SK-N-SH (cell line): ENCODE measurements at regions not wholly inside any gene's neighbourhood (a gene's known extent, or its start where the extent isn't known, plus 50 kb on each side); places are given as distances from the start of the nearest gene placed in this dataset.

Experiments used
- CTCF ChIA-PET: fragments of 300-600, 350-600 bp; formaldehyde crosslinking; extraction: SDS; loops from one replicate; lab custom pipeline; 2021; lab: Yijun Ruan, JAX
- POLR2A ChIA-PET: fragments of 350-600 bp; sonication (Branson Sonifier 250); formaldehyde crosslinking; extraction: SDS; loops from one replicate; lab custom pipeline; 2020; ENCODE audit warnings: antibody characterized with exemption, inconsistent platforms; lab: Yijun Ruan, JAX
- DNase-seq: peaks from one replicate; pipeline ENCODE4 v3.0.0; 2012
- H2AFZ ChIP-seq: fragments of 200-600 bp; sonication (generic); 2 replicates; pipeline ENCODE4 v1.8.1; 2016; ENCODE audit warnings: antibody characterized with exemption, mild to moderate bottlenecking, low read depth
- H3F3A ChIP-seq: fragments of 200-600 bp; sonication (generic); replicated peaks from 2 replicates; pipeline ENCODE3; 2016; ENCODE audit warnings: antibody characterized with exemption, mild to moderate bottlenecking; ENCODE audit not compliant: insufficient read depth
- H3K27ac ChIP-seq, 2 experiments: fragments of 200-500 bp in 1 of 2; fragments of 200-600 bp in 1 of 2; sonication (Bioruptor generic) in 1 of 2; sonication (generic), shearing (Covaris generic) in 1 of 2; 2 replicates each; pipeline versions ENCODE4 v1.5.1 to v1.6.1; 2014 to 2016; ENCODE audit warnings: low read depth in 2 of 2, inconsistent platforms in 1 of 2, low read length in 1 of 2, mild to moderate bottlenecking in 1 of 2, mixed read lengths in 1 of 2
- H3K27me3 ChIP-seq: fragments of 200-600 bp; sonication (generic), shearing (Covaris generic); 2 replicates; pipeline ENCODE4 v1.6.1; 2016; ENCODE audit warnings: mixed run types; ENCODE audit not compliant: insufficient read depth
- H3K36me3 ChIP-seq, 2 experiments: fragments of 200-500 bp in 1 of 2; fragments of 200-600 bp in 1 of 2; sonication (Bioruptor generic) in 1 of 2; sonication (generic) in 1 of 2; replicated peaks in 1 of 2; 2 replicates each; pipeline versions ENCODE3 to v1.5.1; 2014 to 2016; ENCODE audit warnings: low read length in 1 of 2, mild to moderate bottlenecking in 1 of 2; ENCODE audit not compliant: insufficient read depth in 2 of 2, control insufficient read depth in 1 of 2
- H3K4me1 ChIP-seq, 2 experiments: fragments of 200-500 bp in 1 of 2; fragments of 200-600 bp in 1 of 2; sonication (Bioruptor generic) in 1 of 2; sonication (generic), shearing (Covaris generic) in 1 of 2; 2 replicates each; pipeline versions ENCODE4 v1.5.1 to v1.6.1; 2014 to 2016; ENCODE audit warnings: low read depth in 1 of 2, low read length in 1 of 2, mixed run types in 1 of 2; ENCODE audit not compliant: insufficient read depth in 2 of 2, control insufficient read depth in 1 of 2
- H3K4me2 ChIP-seq: fragments of 200-600 bp; sonication (generic), shearing (Covaris generic); 2 replicates; pipeline ENCODE4 v1.6.1; 2017; ENCODE audit warnings: mixed run types
- H3K4me3 ChIP-seq, 2 experiments: fragments of 200-500 bp in 1 of 2; fragments of 200-600 bp in 1 of 2; sonication (Bioruptor generic) in 1 of 2; sonication (generic), shearing (Covaris generic) in 1 of 2; 2 replicates each; pipeline versions ENCODE4 v1.5.1 to v1.8.1; 2014 to 2016; ENCODE audit warnings: low read depth in 2 of 2, inconsistent platforms in 1 of 2, low read length in 1 of 2, mild to moderate bottlenecking in 1 of 2, mixed read lengths in 1 of 2, moderate library complexity in 1 of 2
- H3K79me2 ChIP-seq: fragments of 200-600 bp; sonication (generic); 2 replicates; pipeline ENCODE4 v1.8.1; 2017; ENCODE audit warnings: mild to moderate bottlenecking; ENCODE audit not compliant: insufficient read depth
- H3K9ac ChIP-seq: fragments of 200-600 bp; sonication (generic); 2 replicates; pipeline ENCODE4 v1.6.1; 2017; ENCODE audit warnings: mixed run types
- H3K9me2 ChIP-seq: fragments of 200-600 bp; sonication (generic); 2 replicates; pipeline ENCODE4 v1.6.1; 2017; ENCODE audit warnings: mixed run types
- H3K9me3 ChIP-seq: fragments of 200-600 bp; sonication (generic); 2 replicates; pipeline ENCODE4 v1.6.1; 2017; ENCODE audit warnings: mixed run types, mild to moderate bottlenecking, moderate library complexity
- H4K20me1 ChIP-seq: fragments of 200-600 bp; sonication (generic); 2 replicates; pipeline ENCODE4 v1.6.1; 2017; ENCODE audit warnings: mild to moderate bottlenecking, mixed run types; ENCODE audit not compliant: insufficient read depth
- CHD2 ChIP-seq: fragments of 150-350 bp; IDR thresholded peaks from 2 replicates; pipeline ENCODE4 v1.6.1; 2018; ENCODE audit warnings: low read length; ENCODE audit not compliant: partially characterized antibody
- ELF1 ChIP-seq: IDR thresholded peaks from 2 replicates; pipeline ENCODE4 v1.4.0; 2012
- EZH2phosphoT487 ChIP-seq: fragments of 200-600 bp; sonication (generic); IDR thresholded peaks from 2 replicates; pipeline ENCODE4 v1.6.1; 2017; ENCODE audit warnings: low read depth, mixed run types, mild to moderate bottlenecking, antibody characterized with exemption, moderate library complexity, borderline replicate concordance
- FOSL2 ChIP-seq: IDR thresholded peaks from 2 replicates; pipeline ENCODE4 v1.4.0; 2012; ENCODE audit warnings: low read depth, mild to moderate bottlenecking, moderate library complexity, borderline replicate concordance
- FOXJ3 ChIP-seq: sonication (generic); formaldehyde crosslinking; IDR thresholded peaks from 2 replicates; pipeline ENCODE4 v1.5.1; 2020; ENCODE audit warnings: mild to moderate bottlenecking, missing genetic modification reagents
- FOXM1 ChIP-seq: IDR thresholded peaks from 2 replicates; pipeline ENCODE4 v1.4.0; 2012; ENCODE audit warnings: low read depth, mild to moderate bottlenecking
- GATA2 ChIP-seq: sonication (generic); formaldehyde crosslinking; IDR thresholded peaks from 2 replicates; pipeline ENCODE4 v1.5.0; 2020; ENCODE audit warnings: mild to moderate bottlenecking, missing genetic modification reagents
- MAX ChIP-seq: IDR thresholded peaks from 2 replicates; pipeline ENCODE4 v1.4.0; 2012; ENCODE audit warnings: low read depth
- MEF2A ChIP-seq: IDR thresholded peaks from 2 replicates; pipeline ENCODE4 v1.4.0; 2012; ENCODE audit warnings: low read depth, borderline replicate concordance
- MXI1 ChIP-seq: IDR thresholded peaks from 2 replicates; pipeline ENCODE4 v1.6.1; 2012; ENCODE audit warnings: mild to moderate bottlenecking, low read depth, low read length, improper control_type of control experiment
- NFIC ChIP-seq: IDR thresholded peaks from 2 replicates; pipeline ENCODE4 v1.4.0; 2012; ENCODE audit warnings: borderline replicate concordance
- NRF1 ChIP-seq: IDR thresholded peaks from 2 replicates; pipeline ENCODE4 v1.6.1; 2012; ENCODE audit warnings: low read depth, mild to moderate bottlenecking, low read length
- POLR2AphosphoS5 ChIP-seq: IDR thresholded peaks from 2 replicates; pipeline ENCODE4 v1.6.1; 2012; ENCODE audit warnings: low read depth, low read length
- RAD21 ChIP-seq: IDR thresholded peaks from 2 replicates; pipeline ENCODE4 v1.6.1; 2012; ENCODE audit warnings: mild to moderate bottlenecking, low read length
- REST ChIP-seq: IDR thresholded peaks from 2 replicates; pipeline ENCODE4 v1.6.1; 2012; ENCODE audit warnings: mild to moderate bottlenecking, low read depth, low read length, moderate library complexity
- RFX5 ChIP-seq: IDR thresholded peaks from 2 replicates; pipeline ENCODE4 v1.6.1; 2012; ENCODE audit warnings: mild to moderate bottlenecking, improper control_type of control experiment, low read length
- TAF1 ChIP-seq: IDR thresholded peaks from 2 replicates; pipeline ENCODE4 v1.6.1; 2012; ENCODE audit warnings: low read depth, mild to moderate bottlenecking, low read length, moderate library complexity, borderline replicate concordance
- TCF12 ChIP-seq: IDR thresholded peaks from 2 replicates; pipeline ENCODE4 v1.4.0; 2012
- TEAD4 ChIP-seq: IDR thresholded peaks from 2 replicates; pipeline ENCODE4 v1.4.0; 2012; ENCODE audit warnings: mild to moderate bottlenecking, borderline replicate concordance; ENCODE audit not compliant: insufficient read depth
- USF1 ChIP-seq: IDR thresholded peaks from 2 replicates; pipeline ENCODE4 v1.4.0; 2012; ENCODE audit warnings: low read depth, borderline replicate concordance
- USF2 ChIP-seq: fragments of 150-350 bp; IDR thresholded peaks from 2 replicates; pipeline ENCODE4 v1.6.1; 2017; ENCODE audit warnings: antibody characterized with exemption, low read length, low read depth, borderline replicate concordance
- YY1 ChIP-seq: IDR thresholded peaks from 2 replicates; pipeline ENCODE4 v1.4.0; 2012; ENCODE audit warnings: low read depth, mild to moderate bottlenecking
- WGBS: methylation state at CpG from one replicate; pipeline ENCODE4 v1.1.6; 2017; ENCODE audit warnings: low lambda C conversion rate; 5-methylcytosine and 5-hydroxymethylcytosine counted together

GRCh38 chr7:21125297-21125696 lies 302.6 kb upstream of the SP4 start:
- Histone ChIP-seq H3K4me2 (no peak overlapping the region), H2AFZ (no peak overlapping the region), H3K27me3 (no peaks in the 10 kb centered on the region), H3K9ac (no peak overlapping the region), H3K79me2 (no peaks in the 10 kb centered on the region), H3K9me3 (no peaks in the 10 kb centered on the region), H3K4me3 (no peak overlapping the region), H3K4me1 (no peaks in the 10 kb centered on the region), H3K27ac (no peak overlapping the region), H3K9me2 (no peaks in the 10 kb centered on the region), H4K20me1 (no peaks in the 10 kb centered on the region), H3K36me3 (no peaks in the 10 kb centered on the region), H3F3A (no peaks in the 10 kb centered on the region)
- WGBS: 12% methylated on average over 6 of the region's 6 CpGs
- no peak for TF ChIP-seq EZH2phosphoT487
- no peak for TF ChIP-seq FOXJ3
- no peak for TF ChIP-seq NRF1
- no peak for TF ChIP-seq TEAD4
- TF ChIP-seq YY1: no peak
- TF ChIP-seq MAX: no peak
- no peak for TF ChIP-seq NFIC
- TF ChIP-seq GATA2: no peak
- no peak for TF ChIP-seq TAF1
- TF ChIP-seq RFX5: no peak
- CTCF ChIA-PET: no interaction called here
- POLR2A ChIA-PET: no interaction called here
- DNase-seq: no peak

- Histone ChIP-seq H4K20me1 (no peaks in the 10 kb centered on the region), H3K9me3 (no peaks in the 10 kb centered on the region), H3K9me2 (no peaks in the 10 kb centered on the region), H3K4me1 (no peaks in the 10 kb centered on the region), H3K27me3 (no peaks in the 10 kb centered on the region), H3F3A (no peaks in the 10 kb centered on the region), H3K36me3 (no peaks in the 10 kb centered on the region), H3K4me2 (no peak overlapping the region), H3K4me3 (no peak overlapping the region), H2AFZ (no peak overlapping the region), H3K27ac (no peak overlapping the region), H3K79me2 (no peaks in the 10 kb centered on the region), H3K9ac (no peak overlapping the region)
- 6% methylated on average over 8 of the region's 8 CpGs for WGBS
- ChIA-PET CTCF (interaction anchor here (1.2 kb wide), 1 partner anchor 27 kb away, joined by 3 read pairs; no protein-coding TSS in a partner anchor), POLR2A (no interaction called here)
- TF ChIP-seq FOXJ3 (no peak), RAD21 (no peak), FOXM1 (no peak), CHD2 (no peak), TCF12 (no peak), POLR2AphosphoS5 (no peak), NFIC (no peak), FOSL2 (no peak), MEF2A (no peak), MXI1 (no peak), REST (no peak), USF1 (no peak), EZH2phosphoT487 (no peak), MAX (no peak), USF2 (no peak), NRF1 (no peak), ELF1 (no peak), GATA2 (no peak)
- no peak for DNase-seq
These were observed 299.6 kb upstream of the SP4 start for GRCh38 chr7:21128062-21128817.
